ENCODE measurements at regions not wholly inside any gene's neighbourhood (a gene's known extent, or its start where the extent isn't known, plus 50 kb on each side); places are given as distances from the start of the nearest gene placed in this dataset.

GRCh38 chr1:230517326-230517725, 91.2 kb upstream of the PGBD5 start:
- no peak overlapping the region for H3K27ac ChIP-seq
- TF ChIP-seq ZFX (IDR thresholded peaks at IDR 0.05): no peak
- TF ChIP-seq CTCF (conservative IDR thresholded peaks at IDR 0.05): no peak

- TF ChIP-seq CTCF (conservative IDR thresholded peaks at IDR 0.05) (no peak), ZFX (IDR thresholded peaks at IDR 0.05) (no peak)
- no peak overlapping the region for H3K27ac ChIP-seq
Observed at GRCh38 chr1:230516889-230517288, 90.8 kb upstream of the PGBD5 start.

GRCh38 chr1:230515451-230516145, 89.5 kb upstream of the PGBD5 start:
- H3K27ac ChIP-seq: no peak overlapping the region
- TF ChIP-seq CTCF (conservative IDR thresholded peaks at IDR 0.05) (no peak), ZFX (IDR thresholded peaks at IDR 0.05) (no peak)

DNA sequence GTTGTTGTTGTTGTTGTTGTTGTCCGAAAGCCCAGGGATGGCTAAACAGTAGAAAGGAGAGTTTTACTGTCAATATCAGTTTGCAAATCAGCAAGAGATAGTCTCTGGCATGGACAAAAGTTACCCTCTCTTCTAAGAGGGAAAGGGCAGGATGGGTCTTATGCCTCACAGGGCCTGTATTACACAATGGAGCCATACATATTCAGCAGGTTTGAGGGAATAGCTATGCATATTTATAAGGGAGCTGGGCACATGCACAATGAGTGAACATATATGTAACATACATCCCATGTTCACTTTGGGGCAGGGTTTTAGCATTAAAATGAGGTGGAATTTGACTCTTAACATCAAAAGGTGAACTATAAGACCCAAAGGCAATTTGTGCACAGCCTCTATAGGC, 84.4 kb upstream of the PGBD5 start:
- no peak for TF ChIP-seq CTCF (conservative IDR thresholded peaks at IDR 0.05)
- no peak for TF ChIP-seq ZFX (IDR thresholded peaks at IDR 0.05)
- H3K27ac ChIP-seq: no peak overlapping the region

- TF ChIP-seq CTCF (conservative IDR thresholded peaks at IDR 0.05) (no peak), ZFX (IDR thresholded peaks at IDR 0.05) (no peak)
- no peak overlapping the region for H3K27ac ChIP-seq
Observed at GRCh38 chr1:230509281-230509977, 83.3 kb upstream of the PGBD5 start.

- no peak for TF ChIP-seq CTCF (conservative IDR thresholded peaks at IDR 0.05)
- TF ChIP-seq ZFX (IDR thresholded peaks at IDR 0.05): no peak
Observed at GRCh38 chr1:230507666-230508402, 81.7 kb upstream of the PGBD5 start.

GRCh38 chr1:230507236-230507635, 81.1 kb upstream of the PGBD5 start:
- no peak overlapping the region for H3K27ac ChIP-seq
- TF ChIP-seq CTCF (conservative IDR thresholded peaks at IDR 0.05): no peak
- no peak for TF ChIP-seq ZFX (IDR thresholded peaks at IDR 0.05)

More at GRCh38 chr1:230507666-230508402, 81.7 kb upstream of the PGBD5 start:
- H3K27ac ChIP-seq: no peak overlapping the region
